ENCODE measurements at regions not wholly inside any gene's neighbourhood (a gene's known extent, or its start where the extent isn't known, plus 50 kb on each side); places are given as distances from the start of the nearest gene placed in this dataset.

- Histone ChIP-seq H3K36me3 (ENCODE audit: control insufficient read depth, insufficient read depth, low read length) (no peaks in the 10 kb centered on the region), H3K27me3 (ENCODE audit: control insufficient read depth, insufficient read depth, low read length) (no peaks in the 10 kb centered on the region), H3K9ac (ENCODE audit: low read length) (no peak overlapping the region), H3K9me3 (ENCODE audit: control insufficient read depth, low read length) (no peaks in the 10 kb centered on the region), H3K4me3 (ENCODE audit: low read length) (no peak overlapping the region), H3K4me1 (ENCODE audit: control insufficient read depth, insufficient read depth, low read length) (peaks cover 12% of the 10 kb centered on the region)
These were observed 141.9 kb upstream of the SMAD3 start for GRCh38 chr15:66923438-66923881.

GRCh38 chr15:66924889-66925288 is 140.5 kb upstream of the SMAD3 start:
- no peaks in the 10 kb centered on the region for H3K36me3 ChIP-seq (ENCODE audit: control insufficient read depth, insufficient read depth, low read length)

GRCh38 chr15:66925721-66926120 is 139.7 kb upstream of the SMAD3 start:
- Histone ChIP-seq H3K4me3 (ENCODE audit: low read length) (no peak overlapping the region), H3K27me3 (ENCODE audit: control insufficient read depth, insufficient read depth, low read length) (no peaks in the 10 kb centered on the region), H3K9me3 (ENCODE audit: control insufficient read depth, low read length) (no peaks in the 10 kb centered on the region), H3K36me3 (ENCODE audit: control insufficient read depth, insufficient read depth, low read length) (no peaks in the 10 kb centered on the region), H3K9ac (ENCODE audit: low read length) (no peak overlapping the region), H3K4me1 (ENCODE audit: control insufficient read depth, insufficient read depth, low read length) (peaks cover 15% of the 10 kb centered on the region)

More at GRCh38 chr15:66924889-66925288, 140.5 kb upstream of the SMAD3 start:
- H3K27me3 ChIP-seq (ENCODE audit: control insufficient read depth, insufficient read depth, low read length): no peaks in the 10 kb centered on the region
- H3K9ac ChIP-seq (ENCODE audit: low read length): no peak overlapping the region
- H3K4me3 ChIP-seq (ENCODE audit: low read length): no peak overlapping the region
- H3K4me1 ChIP-seq (ENCODE audit: control insufficient read depth, insufficient read depth, low read length): peaks cover 12% of the 10 kb centered on the region
- H3K9me3 ChIP-seq (ENCODE audit: control insufficient read depth, low read length): no peaks in the 10 kb centered on the region

GRCh38 chr15:66927201-66928077 is 138.0 kb upstream of the SMAD3 start:
- no peak overlapping the region for H3K9ac ChIP-seq (ENCODE audit: low read length)

GRCh38 chr15:66928101-66928500 is 137.3 kb upstream of the SMAD3 start:
- no peak overlapping the region for H3K9ac ChIP-seq (ENCODE audit: low read length)
- H3K4me1 ChIP-seq (ENCODE audit: control insufficient read depth, insufficient read depth, low read length): peaks cover 31% of the 10 kb centered on the region
- no peaks in the 10 kb centered on the region for H3K27me3 ChIP-seq (ENCODE audit: control insufficient read depth, insufficient read depth, low read length)
- H3K9me3 ChIP-seq (ENCODE audit: control insufficient read depth, low read length): no peaks in the 10 kb centered on the region
- H3K4me3 ChIP-seq (ENCODE audit: low read length): no peak overlapping the region
- no peaks in the 10 kb centered on the region for H3K36me3 ChIP-seq (ENCODE audit: control insufficient read depth, insufficient read depth, low read length)

More at GRCh38 chr15:66927201-66928077, 138.0 kb upstream of the SMAD3 start:
- Histone ChIP-seq H3K36me3 (ENCODE audit: control insufficient read depth, insufficient read depth, low read length) (no peaks in the 10 kb centered on the region), H3K27me3 (ENCODE audit: control insufficient read depth, insufficient read depth, low read length) (no peaks in the 10 kb centered on the region), H3K9me3 (ENCODE audit: control insufficient read depth, low read length) (no peaks in the 10 kb centered on the region), H3K4me3 (ENCODE audit: low read length) (no peak overlapping the region), H3K4me1 (ENCODE audit: control insufficient read depth, insufficient read depth, low read length) (peaks cover 24% of the 10 kb centered on the region)

GRCh38 chr15:66928784-66929183 is 136.6 kb upstream of the SMAD3 start:
- no peaks in the 10 kb centered on the region for H3K36me3 ChIP-seq (ENCODE audit: control insufficient read depth, insufficient read depth, low read length)
- no peaks in the 10 kb centered on the region for H3K9me3 ChIP-seq (ENCODE audit: control insufficient read depth, low read length)
- no peak overlapping the region for H3K4me3 ChIP-seq (ENCODE audit: low read length)
- no peaks in the 10 kb centered on the region for H3K27me3 ChIP-seq (ENCODE audit: control insufficient read depth, insufficient read depth, low read length)
- H3K9ac ChIP-seq (ENCODE audit: low read length): no peak overlapping the region
- H3K4me1 ChIP-seq (ENCODE audit: control insufficient read depth, insufficient read depth, low read length): peaks cover 27% of the 10 kb centered on the region

- H3K27me3 ChIP-seq (ENCODE audit: control insufficient read depth, insufficient read depth, low read length): no peaks in the 10 kb centered on the region
- no peak overlapping the region for H3K4me3 ChIP-seq (ENCODE audit: low read length)
- no peaks in the 10 kb centered on the region for H3K36me3 ChIP-seq (ENCODE audit: control insufficient read depth, insufficient read depth, low read length)
- H3K9me3 ChIP-seq (ENCODE audit: control insufficient read depth, low read length): no peaks in the 10 kb centered on the region
- H3K4me1 ChIP-seq (ENCODE audit: control insufficient read depth, insufficient read depth, low read length): peaks cover 27% of the 10 kb centered on the region
- H3K9ac ChIP-seq (ENCODE audit: low read length): no peak overlapping the region
These were observed 135.5 kb upstream of the SMAD3 start for GRCh38 chr15:66929843-66930402.

GRCh38 chr15:66931768-66932633 is 133.4 kb upstream of the SMAD3 start:
- H3K4me3 ChIP-seq (ENCODE audit: low read length): no peak overlapping the region
- no peaks in the 10 kb centered on the region for H3K9me3 ChIP-seq (ENCODE audit: control insufficient read depth, low read length)
- H3K9ac ChIP-seq (ENCODE audit: low read length): no peak overlapping the region
- H3K36me3 ChIP-seq (ENCODE audit: control insufficient read depth, insufficient read depth, low read length): no peaks in the 10 kb centered on the region
- H3K27me3 ChIP-seq (ENCODE audit: control insufficient read depth, insufficient read depth, low read length): no peaks in the 10 kb centered on the region
- peaks cover 27% of the 10 kb centered on the region for H3K4me1 ChIP-seq (ENCODE audit: control insufficient read depth, insufficient read depth, low read length)

- H3K4me3 ChIP-seq (ENCODE audit: low read length): no peak overlapping the region
- no peaks in the 10 kb centered on the region for H3K27me3 ChIP-seq (ENCODE audit: control insufficient read depth, insufficient read depth, low read length)
- H3K9me3 ChIP-seq (ENCODE audit: control insufficient read depth, low read length): no peaks in the 10 kb centered on the region
- no peaks in the 10 kb centered on the region for H3K36me3 ChIP-seq (ENCODE audit: control insufficient read depth, insufficient read depth, low read length)
- no peak overlapping the region for H3K9ac ChIP-seq (ENCODE audit: low read length)
- peaks cover 27% of the 10 kb centered on the region for H3K4me1 ChIP-seq (ENCODE audit: control insufficient read depth, insufficient read depth, low read length)
These were observed 132.8 kb upstream of the SMAD3 start for GRCh38 chr15:66932634-66933024.

GRCh38 chr15:66933932-66934867 is 131.2 kb upstream of the SMAD3 start:
- no peak overlapping the region for H3K4me3 ChIP-seq (ENCODE audit: low read length)
- no peaks in the 10 kb centered on the region for H3K27me3 ChIP-seq (ENCODE audit: control insufficient read depth, insufficient read depth, low read length)
- no peaks in the 10 kb centered on the region for H3K9me3 ChIP-seq (ENCODE audit: control insufficient read depth, low read length)
- H3K4me1 ChIP-seq (ENCODE audit: control insufficient read depth, insufficient read depth, low read length): peaks cover 27% of the 10 kb centered on the region
- H3K9ac ChIP-seq (ENCODE audit: low read length): no peak overlapping the region
- no peaks in the 10 kb centered on the region for H3K36me3 ChIP-seq (ENCODE audit: control insufficient read depth, insufficient read depth, low read length)

- Histone ChIP-seq H3K9me3 (ENCODE audit: control insufficient read depth, low read length) (no peaks in the 10 kb centered on the region), H3K36me3 (ENCODE audit: control insufficient read depth, insufficient read depth, low read length) (no peaks in the 10 kb centered on the region), H3K4me3 (ENCODE audit: low read length) (no peak overlapping the region), H3K9ac (ENCODE audit: low read length) (no peak overlapping the region), H3K4me1 (ENCODE audit: control insufficient read depth, insufficient read depth, low read length) (peaks cover 27% of the 10 kb centered on the region), H3K27me3 (ENCODE audit: control insufficient read depth, insufficient read depth, low read length) (no peaks in the 10 kb centered on the region)
These were observed 130.4 kb upstream of the SMAD3 start for GRCh38 chr15:66934868-66935520.

All from mucosa of stomach (tissue), 1 donor.